ENCODE measurements at regions not wholly inside any gene's neighbourhood (a gene's known extent, or its start where the extent isn't known, plus 50 kb on each side); places are given as distances from the start of the nearest gene placed in this dataset.

GRCh38 chr6:102149191-102149590 is 755.7 kb downstream of the GRIK2 start:
- Histone ChIP-seq H3K9me1 (ENCODE audit: insufficient read depth, low read length) (no peaks in the 10 kb centered on the region), H3K14ac (replicated peaks; ENCODE audit: low read depth, low read length) (no peak overlapping the region), H3K79me1 (ENCODE audit: low read depth in 1 of 2, low read length in 2 of 2) (no peaks in the 10 kb centered on the region), H3K4me2 (ENCODE audit: low read depth, low read length) (no peak overlapping the region), H3K4me1 (ENCODE audit: control insufficient read depth, insufficient read depth, low read length) (no peaks in the 10 kb centered on the region), H3K9ac (ENCODE audit: low read depth, low read length) (no peak overlapping the region), H2AFZ (replicated peaks; ENCODE audit: low read length, poor library complexity) (no peak overlapping the region), H2AK5ac (ENCODE audit: low read depth, low read length) (no peak overlapping the region), H2BK5ac (ENCODE audit: low read depth, low read length, poor library complexity, severe bottlenecking) (no peak overlapping the region), H2BK120ac (ENCODE audit: low read depth, low read length) (no peak overlapping the region), H3K27me3 (ENCODE audit: control insufficient read depth, insufficient read depth, low read length) (no peaks in the 10 kb centered on the region), H4K8ac (ENCODE audit: low read depth in 2 of 2, low read length in 2 of 2) (no peak overlapping the region), H2BK20ac (ENCODE audit: low read depth, low read length) (no peak overlapping the region), H4K20me1 (ENCODE audit: insufficient read depth, low read length) (no peaks in the 10 kb centered on the region), H3K4ac (ENCODE audit: low read depth, low read length) (no peak overlapping the region), H3K9me3 (ENCODE audit: control insufficient read depth, insufficient read depth, low read length) (no peaks in the 10 kb centered on the region; the same call in 1 of the 2 replicates), H4K91ac (ENCODE audit: insufficient read depth, low read depth, low read length) (no peak overlapping the region), H3K56ac (ENCODE audit: extremely low read depth, insufficient read depth, low read length) (no peak overlapping the region), H3K18ac (ENCODE audit: low read depth, low read length) (no peak overlapping the region), H3K4me3 (ENCODE audit: insufficient read depth, low read depth, low read length) (no peak overlapping the region), H2BK15ac (ENCODE audit: low read depth, low read length) (no peak overlapping the region), H3K23ac (ENCODE audit: low read depth, low read length) (no peak overlapping the region), H3K27ac (ENCODE audit: insufficient read depth, low read length) (no peak overlapping the region), H4K5ac (ENCODE audit: low read depth, low read length) (no peak overlapping the region), H2AK9ac (replicated peaks; ENCODE audit: low read depth, low read length, poor library complexity) (no peak overlapping the region), H3K36me3 (ENCODE audit: control insufficient read depth, insufficient read depth, low read length) (no peaks in the 10 kb centered on the region)
- DNase-seq (no peak), ATAC-seq (ENCODE audit: low read depth) (no peak)
- ChIA-PET POLR2A (ENCODE audit: unreplicated experiment) (no interaction called here), CTCF (no interaction called here)
- in situ Hi-C loops (cut with MboI; ENCODE audit: low sequenced_read_pairs) = no loop called here
- BruUV-seq (replicated peaks) = no TSS peak
- intact Hi-C loops (cut with micrococcal nuclease) = no loop called here
- TF ChIP-seq RCOR1 (IDR thresholded peaks at IDR 0.05; ENCODE audit: insufficient replicate concordance, low read length) (no peak), MAZ (IDR thresholded peaks at IDR 0.05; ENCODE audit: borderline replicate concordance, low read depth, low read length) (no peak), SMC3 (IDR thresholded peaks at IDR 0.05; ENCODE audit: low read depth, low read length) (no peak), CEBPB (IDR thresholded peaks at IDR 0.05; ENCODE audit: low read depth, low read length) (no peak), NFE2L2 (IDR thresholded peaks at IDR 0.05; ENCODE audit: low read depth, low read length) (no peak), BHLHE40 (IDR thresholded peaks at IDR 0.05; ENCODE audit: low read depth, low read length) (no peak), CHD1 (IDR thresholded peaks at IDR 0.05; ENCODE audit: low read depth, low read length) (no peak), MAFK (IDR thresholded peaks at IDR 0.05; ENCODE audit: low read depth, low read length) (no peak), POLR2A (IDR thresholded peaks at IDR 0.05; ENCODE audit: low read depth, low read length) (no peak)
- TF ChIP-seq, protein P1, sequence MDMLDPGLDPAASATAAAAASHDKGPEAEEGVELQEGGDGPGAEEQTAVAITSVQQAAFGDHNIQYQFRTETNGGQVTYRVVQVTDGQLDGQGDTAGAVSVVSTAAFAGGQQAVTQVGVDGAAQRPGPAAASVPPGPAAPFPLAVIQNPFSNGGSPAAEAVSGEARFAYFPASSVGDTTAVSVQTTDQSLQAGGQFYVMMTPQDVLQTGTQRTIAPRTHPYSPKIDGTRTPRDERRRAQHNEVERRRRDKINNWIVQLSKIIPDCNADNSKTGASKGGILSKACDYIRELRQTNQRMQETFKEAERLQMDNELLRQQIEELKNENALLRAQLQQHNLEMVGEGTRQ (IDR thresholded peaks at IDR 0.05; ENCODE audit: low read depth, low read length) = no peak
- TF ChIP-seq, protein P2, sequence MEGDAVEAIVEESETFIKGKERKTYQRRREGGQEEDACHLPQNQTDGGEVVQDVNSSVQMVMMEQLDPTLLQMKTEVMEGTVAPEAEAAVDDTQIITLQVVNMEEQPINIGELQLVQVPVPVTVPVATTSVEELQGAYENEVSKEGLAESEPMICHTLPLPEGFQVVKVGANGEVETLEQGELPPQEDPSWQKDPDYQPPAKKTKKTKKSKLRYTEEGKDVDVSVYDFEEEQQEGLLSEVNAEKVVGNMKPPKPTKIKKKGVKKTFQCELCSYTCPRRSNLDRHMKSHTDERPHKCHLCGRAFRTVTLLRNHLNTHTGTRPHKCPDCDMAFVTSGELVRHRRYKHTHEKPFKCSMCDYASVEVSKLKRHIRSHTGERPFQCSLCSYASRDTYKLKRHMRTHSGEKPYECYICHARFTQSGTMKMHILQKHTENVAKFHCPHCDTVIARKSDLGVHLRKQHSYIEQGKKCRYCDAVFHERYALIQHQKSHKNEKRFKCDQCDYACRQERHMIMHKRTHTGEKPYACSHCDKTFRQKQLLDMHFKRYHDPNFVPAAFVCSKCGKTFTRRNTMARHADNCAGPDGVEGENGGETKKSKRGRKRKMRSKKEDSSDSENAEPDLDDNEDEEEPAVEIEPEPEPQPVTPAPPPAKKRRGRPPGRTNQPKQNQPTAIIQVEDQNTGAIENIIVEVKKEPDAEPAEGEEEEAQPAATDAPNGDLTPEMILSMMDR (conservative IDR thresholded peaks at IDR 0.05; ENCODE audit: low read depth, low read length) = no peak
- TF ChIP-seq, protein P3, sequence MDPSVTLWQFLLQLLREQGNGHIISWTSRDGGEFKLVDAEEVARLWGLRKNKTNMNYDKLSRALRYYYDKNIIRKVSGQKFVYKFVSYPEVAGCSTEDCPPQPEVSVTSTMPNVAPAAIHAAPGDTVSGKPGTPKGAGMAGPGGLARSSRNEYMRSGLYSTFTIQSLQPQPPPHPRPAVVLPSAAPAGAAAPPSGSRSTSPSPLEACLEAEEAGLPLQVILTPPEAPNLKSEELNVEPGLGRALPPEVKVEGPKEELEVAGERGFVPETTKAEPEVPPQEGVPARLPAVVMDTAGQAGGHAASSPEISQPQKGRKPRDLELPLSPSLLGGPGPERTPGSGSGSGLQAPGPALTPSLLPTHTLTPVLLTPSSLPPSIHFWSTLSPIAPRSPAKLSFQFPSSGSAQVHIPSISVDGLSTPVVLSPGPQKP (IDR thresholded peaks at IDR 0.05; ENCODE audit: borderline replicate concordance, low read depth, low read length) = no peak
- dilution Hi-C loops (cut with HindIII; ENCODE audit: low sequenced_read_pairs, unreplicated experiment) = no loop called here
